Body of pancreas (tissue), 4 donors: ENCODE measurements at regions not wholly inside any gene's neighbourhood (a gene's known extent, or its start where the extent isn't known, plus 50 kb on each side); places are given as distances from the start of the nearest gene placed in this dataset.
"Not testable (repeated sequence)": the region's sequence is repeated elsewhere in the genome, so short reads cannot be mapped to it uniquely, and the experiment has no call there.

Experiments
- ATAC-seq: fragments of 150-250 bp; one replicate; pipeline ENCODE4 v1.9.1; 2016
- DNase-seq, 4 donors: peaks; one replicate each; pipeline ENCODE4 v3.0.0-alpha.2; 2019
- H3K27ac ChIP-seq, 4 donors: fragments of 200-600 bp; sonication (generic); 1 replicate in 3 of 4; 2 replicates in 1 of 4; pipeline versions ENCODE4 v1.5.1 to v1.6.1; 2016 to 2019; ENCODE audit warnings: mild to moderate bottlenecking in 1 of 4, mixed read lengths in 1 of 4, moderate library complexity in 1 of 4
- H3K27me3 ChIP-seq, 2 donors: fragments of 200-600 bp; sonication (generic); one replicate each; pipeline ENCODE4 v1.6.0; 2016; ENCODE audit warnings: mild to moderate bottlenecking in 1 of 2
- H3K36me3 ChIP-seq, 2 donors: fragments of 200-600 bp; sonication (generic); replicated peaks in 1 of 2; 2 replicates each; pipeline ENCODE4 v1.5.1; 2016; ENCODE audit warnings: low read depth in 2 of 2; ENCODE audit not compliant: insufficient read depth in 1 of 2
- H3K4me1 ChIP-seq: fragments of 200-600 bp; sonication (generic); one replicate; pipeline ENCODE4 v1.6.0; 2016
- H3K4me3 ChIP-seq, 2 donors: fragments of 200-600 bp; sonication (generic); 1 replicate in 1 of 2; 2 replicates in 1 of 2; pipeline ENCODE4 v1.5.1; 2016 to 2019
- H3K9me3 ChIP-seq, 3 donors: fragments of 200-600 bp; sonication (generic); 1 replicate in 2 of 3; 2 replicates in 1 of 3; pipeline ENCODE4 v1.5.1; 2016
- POLR2A ChIP-seq, 3 donors: fragments of 450-650 bp; IDR thresholded peaks; one replicate each; pipeline ENCODE4 v1.6.1; 2016; ENCODE audit warnings: antibody characterized with exemption in 3 of 3, mild to moderate bottlenecking in 2 of 3
- WGBS, 2 donors: methylation state at CpG; one replicate each; pipeline ENCODE4 v1.1.5; 2017; 5-methylcytosine and 5-hydroxymethylcytosine counted together
- intact Hi-C: fragments of 100-400 bp; cut with DNase I; formaldehyde crosslinking; loops from one replicate; pipeline ENCODE4 v1.15.1; 2023
- TF ChIP-seq, protein P1 (sequence below), 7 experiments: fragments of 450-650 bp in 4 of 7; fragments of 200-600 bp in 3 of 7; sonication (generic) in 3 of 7; IDR thresholded peaks; one replicate each; pipeline ENCODE4 v1.5.1; 2016 to 2019; ENCODE audit warnings: antibody characterized with exemption in 7 of 7

GRCh38 chr1:70587872-70588366 lies 176.9 kb downstream of the CTH start:
- H3K4me3 ChIP-seq = no peak overlapping the region
- no peak for ATAC-seq
- no peaks in the 10 kb centered on the region for H3K4me1 ChIP-seq
- no peaks in the 10 kb centered on the region for H3K27me3 ChIP-seq
- H3K9me3 ChIP-seq = no peaks in the 10 kb centered on the region
- intact Hi-C loops = no loop called here
- no peak for TF ChIP-seq POLR2A (IDR thresholded peaks at IDR 0.05)
- TF ChIP-seq, protein P1, sequence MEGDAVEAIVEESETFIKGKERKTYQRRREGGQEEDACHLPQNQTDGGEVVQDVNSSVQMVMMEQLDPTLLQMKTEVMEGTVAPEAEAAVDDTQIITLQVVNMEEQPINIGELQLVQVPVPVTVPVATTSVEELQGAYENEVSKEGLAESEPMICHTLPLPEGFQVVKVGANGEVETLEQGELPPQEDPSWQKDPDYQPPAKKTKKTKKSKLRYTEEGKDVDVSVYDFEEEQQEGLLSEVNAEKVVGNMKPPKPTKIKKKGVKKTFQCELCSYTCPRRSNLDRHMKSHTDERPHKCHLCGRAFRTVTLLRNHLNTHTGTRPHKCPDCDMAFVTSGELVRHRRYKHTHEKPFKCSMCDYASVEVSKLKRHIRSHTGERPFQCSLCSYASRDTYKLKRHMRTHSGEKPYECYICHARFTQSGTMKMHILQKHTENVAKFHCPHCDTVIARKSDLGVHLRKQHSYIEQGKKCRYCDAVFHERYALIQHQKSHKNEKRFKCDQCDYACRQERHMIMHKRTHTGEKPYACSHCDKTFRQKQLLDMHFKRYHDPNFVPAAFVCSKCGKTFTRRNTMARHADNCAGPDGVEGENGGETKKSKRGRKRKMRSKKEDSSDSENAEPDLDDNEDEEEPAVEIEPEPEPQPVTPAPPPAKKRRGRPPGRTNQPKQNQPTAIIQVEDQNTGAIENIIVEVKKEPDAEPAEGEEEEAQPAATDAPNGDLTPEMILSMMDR (IDR thresholded peaks at IDR 0.05) = no peak
- H3K36me3 ChIP-seq = no peaks in the 10 kb centered on the region
- H3K27ac ChIP-seq = no peak overlapping the region
- DNase-seq = no peak
- WGBS, 2 donors = 66 to 70% methylated on average over 3 of the region's 3 CpGs

- H3K4me1 ChIP-seq, H3K27ac ChIP-seq, H3K27me3 ChIP-seq, H3K9me3 ChIP-seq, H3K36me3 ChIP-seq, DNase-seq, ATAC-seq, intact Hi-C loops, H3K4me3 ChIP-seq: not testable (repeated sequence)
- 79 to 87% methylated on average over 3 of the region's 3 CpGs for WGBS, 2 donors
Measured at GRCh38 chr1:70593551-70593950, 182.5 kb downstream of the CTH start.

DNA sequence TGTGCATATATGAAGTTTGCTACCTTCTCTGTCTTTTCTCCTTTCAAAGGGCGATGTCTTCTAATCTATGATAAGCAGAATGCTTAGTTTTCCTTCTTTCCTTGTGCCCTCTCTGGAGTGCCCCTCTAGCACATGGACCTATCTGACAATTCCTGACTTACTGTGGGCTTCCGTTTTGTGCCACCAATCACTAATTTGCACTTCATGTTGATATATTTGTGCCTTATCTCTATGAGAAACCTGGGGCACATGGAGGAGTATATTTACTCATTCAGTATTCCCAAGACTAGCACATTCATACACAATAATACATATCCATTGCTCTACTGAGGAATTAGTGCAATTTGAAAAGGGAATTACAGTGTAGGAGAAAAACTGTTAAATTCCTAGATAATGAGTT lies 197.7 kb downstream of the CTH start:
- H3K4me3 ChIP-seq = no peak overlapping the region
- no peaks in the 10 kb centered on the region for H3K36me3 ChIP-seq
- H3K9me3 ChIP-seq = no peaks in the 10 kb centered on the region
- 61 to 74% methylated on average over 2 of the region's 2 CpGs for WGBS, 2 donors
- no peaks in the 10 kb centered on the region for H3K4me1 ChIP-seq
- intact Hi-C loops = no loop called here
- TF ChIP-seq, protein P1 (IDR thresholded peaks at IDR 0.05) = no peak
- TF ChIP-seq POLR2A (IDR thresholded peaks at IDR 0.05) = no peak
- H3K27me3 ChIP-seq = no peaks in the 10 kb centered on the region
- ATAC-seq (no peak), DNase-seq (no peak)
- H3K27ac ChIP-seq = no peak overlapping the region

- H3K4me3 ChIP-seq, intact Hi-C loops, H3K27ac ChIP-seq, H3K27me3 ChIP-seq, DNase-seq, H3K36me3 ChIP-seq, ATAC-seq, H3K9me3 ChIP-seq, H3K4me1 ChIP-seq: not testable (repeated sequence)
- 73 to 80% methylated on average over 3 of the region's 3 CpGs for WGBS, 2 donors
Measured at GRCh38 chr1:70610164-70610563, 199.1 kb downstream of the CTH start.

GRCh38 chr1:70616946-70617345 lies 205.9 kb downstream of the CTH start:
- Histone ChIP-seq H3K27me3 (no peaks in the 10 kb centered on the region), H3K4me3 (no peak overlapping the region), H3K27ac (no peak overlapping the region), H3K36me3 (no peaks in the 10 kb centered on the region), H3K4me1 (no peaks in the 10 kb centered on the region), H3K9me3 (no peaks in the 10 kb centered on the region)
- intact Hi-C loops = no loop called here
- TF ChIP-seq, protein P1 (IDR thresholded peaks at IDR 0.05) = no peak
- no peak for TF ChIP-seq POLR2A (IDR thresholded peaks at IDR 0.05)
- no peak for ATAC-seq
- WGBS, 2 donors = 54 to 59% methylated on average over 3 of the region's 3 CpGs
- DNase-seq = no peak

DNA sequence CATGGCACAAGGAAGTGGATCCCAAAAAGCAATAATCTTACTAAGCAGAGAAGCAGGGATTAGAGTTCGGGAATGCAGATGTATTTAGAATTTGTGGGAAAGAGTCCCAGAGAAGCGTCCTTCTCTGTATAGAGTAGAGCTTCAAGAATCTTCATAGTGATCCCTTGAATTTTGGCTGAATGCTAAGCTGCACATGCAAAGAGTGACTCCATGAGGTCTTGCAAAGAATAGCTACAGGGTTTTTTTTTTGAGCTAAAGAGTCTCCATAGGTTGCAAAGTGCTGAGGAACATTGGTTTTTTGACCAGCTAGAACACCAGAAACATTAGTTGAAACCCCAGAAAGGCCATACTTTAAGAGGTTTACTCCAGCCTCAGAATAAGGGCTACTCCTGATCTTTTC lies 206.7 kb downstream of the CTH start:
- ATAC-seq (no peak), DNase-seq (no peak)
- Histone ChIP-seq H3K9me3 (no peaks in the 10 kb centered on the region), H3K27ac (no peak overlapping the region), H3K27me3 (no peaks in the 10 kb centered on the region), H3K36me3 (no peaks in the 10 kb centered on the region), H3K4me1 (no peaks in the 10 kb centered on the region), H3K4me3 (no peak overlapping the region)
- WGBS, 2 donors = 70 to 77% methylated on average over 2 of the region's 2 CpGs
- intact Hi-C loops = no loop called here
- TF ChIP-seq POLR2A (IDR thresholded peaks at IDR 0.05) = no peak
- TF ChIP-seq, protein P1 (IDR thresholded peaks at IDR 0.05) = no peak
